SK-N-SH (cell line): ENCODE measurements at regions not wholly inside any gene's neighbourhood (a gene's known extent, or its start where the extent isn't known, plus 50 kb on each side); places are given as distances from the start of the nearest gene placed in this dataset.

ENCODE experiments used
- CTCF ChIA-PET: fragments of 300-600, 350-600 bp; formaldehyde crosslinking; extraction: SDS; loops from one replicate; lab custom pipeline; 2021; lab: Yijun Ruan, JAX
- POLR2A ChIA-PET: fragments of 350-600 bp; sonication (Branson Sonifier 250); formaldehyde crosslinking; extraction: SDS; loops from one replicate; lab custom pipeline; 2020; ENCODE audit warnings: antibody characterized with exemption, inconsistent platforms; lab: Yijun Ruan, JAX
- DNase-seq: peaks from one replicate; pipeline ENCODE4 v3.0.0; 2012
- H2AFZ ChIP-seq: fragments of 200-600 bp; sonication (generic); 2 replicates; pipeline ENCODE4 v1.8.1; 2016; ENCODE audit warnings: antibody characterized with exemption, mild to moderate bottlenecking, low read depth
- H3F3A ChIP-seq: fragments of 200-600 bp; sonication (generic); replicated peaks from 2 replicates; pipeline ENCODE3; 2016; ENCODE audit warnings: antibody characterized with exemption, mild to moderate bottlenecking; ENCODE audit not compliant: insufficient read depth
- H3K27ac ChIP-seq, 2 experiments: fragments of 200-500 bp in 1 of 2; fragments of 200-600 bp in 1 of 2; sonication (Bioruptor generic) in 1 of 2; sonication (generic), shearing (Covaris generic) in 1 of 2; 2 replicates each; pipeline versions ENCODE4 v1.5.1 to v1.6.1; 2014 to 2016; ENCODE audit warnings: low read depth in 2 of 2, inconsistent platforms in 1 of 2, low read length in 1 of 2, mild to moderate bottlenecking in 1 of 2, mixed read lengths in 1 of 2
- H3K27me3 ChIP-seq: fragments of 200-600 bp; sonication (generic), shearing (Covaris generic); 2 replicates; pipeline ENCODE4 v1.6.1; 2016; ENCODE audit warnings: mixed run types; ENCODE audit not compliant: insufficient read depth
- H3K36me3 ChIP-seq, 2 experiments: fragments of 200-500 bp in 1 of 2; fragments of 200-600 bp in 1 of 2; sonication (Bioruptor generic) in 1 of 2; sonication (generic) in 1 of 2; replicated peaks in 1 of 2; 2 replicates each; pipeline versions ENCODE3 to v1.5.1; 2014 to 2016; ENCODE audit warnings: low read length in 1 of 2, mild to moderate bottlenecking in 1 of 2; ENCODE audit not compliant: insufficient read depth in 2 of 2, control insufficient read depth in 1 of 2
- H3K4me1 ChIP-seq, 2 experiments: fragments of 200-500 bp in 1 of 2; fragments of 200-600 bp in 1 of 2; sonication (Bioruptor generic) in 1 of 2; sonication (generic), shearing (Covaris generic) in 1 of 2; 2 replicates each; pipeline versions ENCODE4 v1.5.1 to v1.6.1; 2014 to 2016; ENCODE audit warnings: low read depth in 1 of 2, low read length in 1 of 2, mixed run types in 1 of 2; ENCODE audit not compliant: insufficient read depth in 2 of 2, control insufficient read depth in 1 of 2
- H3K4me2 ChIP-seq: fragments of 200-600 bp; sonication (generic), shearing (Covaris generic); 2 replicates; pipeline ENCODE4 v1.6.1; 2017; ENCODE audit warnings: mixed run types
- H3K4me3 ChIP-seq, 2 experiments: fragments of 200-500 bp in 1 of 2; fragments of 200-600 bp in 1 of 2; sonication (Bioruptor generic) in 1 of 2; sonication (generic), shearing (Covaris generic) in 1 of 2; 2 replicates each; pipeline versions ENCODE4 v1.5.1 to v1.8.1; 2014 to 2016; ENCODE audit warnings: low read depth in 2 of 2, inconsistent platforms in 1 of 2, low read length in 1 of 2, mild to moderate bottlenecking in 1 of 2, mixed read lengths in 1 of 2, moderate library complexity in 1 of 2
- H3K79me2 ChIP-seq: fragments of 200-600 bp; sonication (generic); 2 replicates; pipeline ENCODE4 v1.8.1; 2017; ENCODE audit warnings: mild to moderate bottlenecking; ENCODE audit not compliant: insufficient read depth
- H3K9ac ChIP-seq: fragments of 200-600 bp; sonication (generic); 2 replicates; pipeline ENCODE4 v1.6.1; 2017; ENCODE audit warnings: mixed run types
- H3K9me2 ChIP-seq: fragments of 200-600 bp; sonication (generic); 2 replicates; pipeline ENCODE4 v1.6.1; 2017; ENCODE audit warnings: mixed run types
- H3K9me3 ChIP-seq: fragments of 200-600 bp; sonication (generic); 2 replicates; pipeline ENCODE4 v1.6.1; 2017; ENCODE audit warnings: mixed run types, mild to moderate bottlenecking, moderate library complexity
- H4K20me1 ChIP-seq: fragments of 200-600 bp; sonication (generic); 2 replicates; pipeline ENCODE4 v1.6.1; 2017; ENCODE audit warnings: mild to moderate bottlenecking, mixed run types; ENCODE audit not compliant: insufficient read depth
- CHD2 ChIP-seq: fragments of 150-350 bp; IDR thresholded peaks from 2 replicates; pipeline ENCODE4 v1.6.1; 2018; ENCODE audit warnings: low read length; ENCODE audit not compliant: partially characterized antibody
- EP300 ChIP-seq, 2 experiments: IDR thresholded peaks; 2 replicates each; pipeline versions ENCODE4 v1.4.0 to v1.6.1; 2012; ENCODE audit warnings: borderline replicate concordance in 1 of 2, low read depth in 1 of 2, low read length in 1 of 2
- EZH2phosphoT487 ChIP-seq: fragments of 200-600 bp; sonication (generic); IDR thresholded peaks from 2 replicates; pipeline ENCODE4 v1.6.1; 2017; ENCODE audit warnings: low read depth, mixed run types, mild to moderate bottlenecking, antibody characterized with exemption, moderate library complexity, borderline replicate concordance
- FOSL2 ChIP-seq: IDR thresholded peaks from 2 replicates; pipeline ENCODE4 v1.4.0; 2012; ENCODE audit warnings: low read depth, mild to moderate bottlenecking, moderate library complexity, borderline replicate concordance
- FOXJ3 ChIP-seq: sonication (generic); formaldehyde crosslinking; IDR thresholded peaks from 2 replicates; pipeline ENCODE4 v1.5.1; 2020; ENCODE audit warnings: mild to moderate bottlenecking, missing genetic modification reagents
- FOXM1 ChIP-seq: IDR thresholded peaks from 2 replicates; pipeline ENCODE4 v1.4.0; 2012; ENCODE audit warnings: low read depth, mild to moderate bottlenecking
- GATA2 ChIP-seq: sonication (generic); formaldehyde crosslinking; IDR thresholded peaks from 2 replicates; pipeline ENCODE4 v1.5.0; 2020; ENCODE audit warnings: mild to moderate bottlenecking, missing genetic modification reagents
- MAX ChIP-seq: IDR thresholded peaks from 2 replicates; pipeline ENCODE4 v1.4.0; 2012; ENCODE audit warnings: low read depth
- MEF2A ChIP-seq: IDR thresholded peaks from 2 replicates; pipeline ENCODE4 v1.4.0; 2012; ENCODE audit warnings: low read depth, borderline replicate concordance
- MXI1 ChIP-seq: IDR thresholded peaks from 2 replicates; pipeline ENCODE4 v1.6.1; 2012; ENCODE audit warnings: mild to moderate bottlenecking, low read depth, low read length, improper control_type of control experiment
- NFIC ChIP-seq: IDR thresholded peaks from 2 replicates; pipeline ENCODE4 v1.4.0; 2012; ENCODE audit warnings: borderline replicate concordance
- NRF1 ChIP-seq: IDR thresholded peaks from 2 replicates; pipeline ENCODE4 v1.6.1; 2012; ENCODE audit warnings: low read depth, mild to moderate bottlenecking, low read length
- RCOR1 ChIP-seq: fragments of 150-350 bp; IDR thresholded peaks from 2 replicates; pipeline ENCODE4 v1.6.1; 2017; ENCODE audit warnings: antibody characterized with exemption, low read length
- RFX5 ChIP-seq: IDR thresholded peaks from 2 replicates; pipeline ENCODE4 v1.6.1; 2012; ENCODE audit warnings: mild to moderate bottlenecking, improper control_type of control experiment, low read length
- RXRA ChIP-seq: IDR thresholded peaks from 2 replicates; pipeline ENCODE4 v1.4.0; 2012; ENCODE audit warnings: low read depth, mild to moderate bottlenecking, borderline replicate concordance
- SMC3 ChIP-seq: IDR thresholded peaks from 2 replicates; pipeline ENCODE4 v1.6.1; 2012; ENCODE audit warnings: low read depth, low read length, improper control_type of control experiment
- TAF1 ChIP-seq: IDR thresholded peaks from 2 replicates; pipeline ENCODE4 v1.6.1; 2012; ENCODE audit warnings: low read depth, mild to moderate bottlenecking, low read length, moderate library complexity, borderline replicate concordance
- TEAD4 ChIP-seq: IDR thresholded peaks from 2 replicates; pipeline ENCODE4 v1.4.0; 2012; ENCODE audit warnings: mild to moderate bottlenecking, borderline replicate concordance; ENCODE audit not compliant: insufficient read depth
- USF2 ChIP-seq: fragments of 150-350 bp; IDR thresholded peaks from 2 replicates; pipeline ENCODE4 v1.6.1; 2017; ENCODE audit warnings: antibody characterized with exemption, low read length, low read depth, borderline replicate concordance
- YY1 ChIP-seq: IDR thresholded peaks from 2 replicates; pipeline ENCODE4 v1.4.0; 2012; ENCODE audit warnings: low read depth, mild to moderate bottlenecking
- WGBS: methylation state at CpG from one replicate; pipeline ENCODE4 v1.1.6; 2017; ENCODE audit warnings: low lambda C conversion rate; 5-methylcytosine and 5-hydroxymethylcytosine counted together

- POLR2A ChIA-PET: no interaction called here
- no peak for DNase-seq
- no peaks in the 10 kb centered on the region for H3K9me2 ChIP-seq
- H3K79me2 ChIP-seq: no peaks in the 10 kb centered on the region
- 36% methylated on average over 1 of the region's 1 CpG for WGBS
- H3K36me3 ChIP-seq: no peaks in the 10 kb centered on the region
- no peaks in the 10 kb centered on the region; the same call in 1 of the 2 replicates for H3K9me3 ChIP-seq
- H3K4me3 ChIP-seq: no peak overlapping the region
- H4K20me1 ChIP-seq: no peaks in the 10 kb centered on the region
- no peak overlapping the region for H3K27ac ChIP-seq
- H3K4me2 ChIP-seq: no peak overlapping the region
- TF ChIP-seq USF2: no peak
- TF ChIP-seq MXI1: no peak
- TF ChIP-seq FOSL2: no peak
- TF ChIP-seq, all 33 proteins: peak for 0
- CTCF ChIA-PET: interaction anchor here (0.7 kb wide), 1 partner anchor 21 kb away, joined by 4 read pairs; no protein-coding TSS in a partner anchor
- no peak overlapping the region for H2AFZ ChIP-seq
- H3K27me3 ChIP-seq: no peaks in the 10 kb centered on the region
- no peaks in the 10 kb centered on the region; a peak in 1 of 4 replicates for H3K4me1 ChIP-seq
- H3F3A ChIP-seq: peaks cover 3% of the 10 kb centered on the region
- no peak overlapping the region for H3K9ac ChIP-seq
These were observed 53.9 kb upstream of the NSMCE3 start for GRCh38 chr15:29323557-29323956.

- H3K27ac ChIP-seq: no peak overlapping the region
- ChIA-PET POLR2A (no interaction called here), CTCF (no interaction called here)
- no peaks in the 10 kb centered on the region for H4K20me1 ChIP-seq
- H3K4me1 ChIP-seq: no peaks in the 10 kb centered on the region; a peak in 1 of 4 replicates
- no peak overlapping the region for H3K4me3 ChIP-seq
- TF ChIP-seq TEAD4 (no peak), SMC3 (no peak), GATA2 (no peak), MEF2A (no peak), NRF1 (no peak), MAX (no peak), TAF1 (no peak), RCOR1 (no peak), FOXJ3 (CRISPR knock-in tag) (no peak)
- no peaks in the 10 kb centered on the region for H3K36me3 ChIP-seq
- 21% methylated on average over 6 of the region's 6 CpGs for WGBS
- H3K9ac ChIP-seq: no peak overlapping the region
- H2AFZ ChIP-seq: no peak overlapping the region
- no peaks in the 10 kb centered on the region for H3K27me3 ChIP-seq
- H3K9me2 ChIP-seq: no peaks in the 10 kb centered on the region
- H3K4me2 ChIP-seq: no peak overlapping the region
- no peaks in the 10 kb centered on the region for H3K79me2 ChIP-seq
- H3K9me3 ChIP-seq: no peaks in the 10 kb centered on the region; the same call in 1 of the 2 replicates
- DNase-seq: no peak
- peaks cover 3% of the 10 kb centered on the region for H3F3A ChIP-seq
These were observed 52.8 kb upstream of the NSMCE3 start for GRCh38 chr15:29322415-29322814.

- Histone ChIP-seq H3K4me1 (no peaks in the 10 kb centered on the region; a peak in 2 of 4 replicates), H3K27ac (no peak overlapping the region), H3K4me2 (no peak overlapping the region), H3K9me2 (no peaks in the 10 kb centered on the region), H3K4me3 (no peak overlapping the region), H3K36me3 (no peaks in the 10 kb centered on the region), H3K27me3 (no peaks in the 10 kb centered on the region), H3K9me3 (no peaks in the 10 kb centered on the region), H3F3A (peaks cover 3% of the 10 kb centered on the region), H3K9ac (no peak overlapping the region), H4K20me1 (no peaks in the 10 kb centered on the region), H3K79me2 (no peaks in the 10 kb centered on the region), H2AFZ (no peak overlapping the region)
- POLR2A ChIA-PET: no interaction called here
- TF ChIP-seq EZH2phosphoT487 (no peak), NFIC (no peak), RFX5 (no peak), RXRA (no peak), CHD2 (no peak), EP300 (IDR thresholded peaks at IDR 0.05; ENCODE audit: borderline replicate concordance in 1 of 2, low read depth in 1 of 2, low read length in 1 of 2) (no peak), RCOR1 (no peak), YY1 (no peak), NRF1 (no peak), FOXM1 (no peak), FOSL2 (no peak)
- no peak for DNase-seq
- 47% methylated on average over 1 of the region's 1 CpG for WGBS
- CTCF ChIA-PET: no interaction called here
These were observed 50.8 kb upstream of the NSMCE3 start for GRCh38 chr15:29320420-29320819.
